OCI-LY7 (cell line): ENCODE measurements at regions not wholly inside any gene's neighbourhood (a gene's known extent, or its start where the extent isn't known, plus 50 kb on each side); places are given as distances from the start of the nearest gene placed in this dataset.

Experiments used
- BruUV-seq: library from RNA; stranded (reverse); fragments of 400-500 nt; replicated peaks from 2 replicates; lab custom pipeline; 2021; lab: Mats Ljungman, UMichigan
- CTCF ChIA-PET: fragments of 300-600 bp; sonication (Branson Sonifier 250); formaldehyde crosslinking; loops from one replicate; lab custom pipeline; 2022; ENCODE audit warnings: antibody characterized with exemption; ENCODE audit not compliant: unreplicated experiment; lab: Charles Lee
- POLR2A ChIA-PET: fragments of 300-600 bp; sonication (Branson Sonifier 250); formaldehyde crosslinking; loops from one replicate; lab custom pipeline; 2022; ENCODE audit warnings: antibody characterized with exemption; lab: Charles Lee
- DNase-seq: peaks from one replicate; pipeline ENCODE4 v3.0.0-alpha.2; 2015; ENCODE audit warnings: low spot score
- H2AFZ ChIP-seq: fragments of 200-600 bp; sonication (generic), shearing (Covaris generic); 2 replicates; pipeline ENCODE4 v1.6.1; 2014; ENCODE audit warnings: mild to moderate bottlenecking, antibody characterized with exemption, low read length, moderate library complexity
- H3K27ac ChIP-seq: fragments of 200-600 bp; sonication (generic); 2 replicates; pipeline ENCODE4 v1.5.1; 2014; ENCODE audit warnings: mixed run types, low read depth, mild to moderate bottlenecking, moderate library complexity, low read length, inconsistent platforms; ENCODE audit not compliant: poor library complexity, severe bottlenecking
- H3K36me3 ChIP-seq: fragments of 200-600 bp; sonication (generic); 2 replicates; pipeline ENCODE4 v1.6.1; 2014; ENCODE audit warnings: mild to moderate bottlenecking, antibody characterized with exemption, low read length, moderate library complexity, mixed read lengths; ENCODE audit not compliant: insufficient read depth
- H3K4me1 ChIP-seq: fragments of 200-600 bp; sonication (generic); 2 replicates; pipeline ENCODE4 v1.5.1; 2014; ENCODE audit warnings: mild to moderate bottlenecking, low read length; ENCODE audit not compliant: insufficient read depth, poor library complexity, severe bottlenecking
- H3K4me2 ChIP-seq: fragments of 200-600 bp; sonication (generic); 2 replicates; pipeline ENCODE4 v1.6.1; 2014; ENCODE audit warnings: mild to moderate bottlenecking, low read length
- H3K4me3 ChIP-seq: fragments of 200-600 bp; sonication (generic); 2 replicates; pipeline ENCODE4 v1.5.1; 2014; ENCODE audit warnings: mild to moderate bottlenecking, low read depth, low read length; ENCODE audit not compliant: poor library complexity, severe bottlenecking
- H3K79me2 ChIP-seq: fragments of 200-600 bp; sonication (generic); 2 replicates; pipeline ENCODE4 v1.6.1; 2016; ENCODE audit warnings: low read depth, mild to moderate bottlenecking, low read length, moderate library complexity, mixed read lengths; ENCODE audit not compliant: insufficient read depth
- H3K9me2 ChIP-seq: fragments of 200-600 bp; sonication (generic); 2 replicates; pipeline ENCODE4 v1.6.1; 2016; ENCODE audit warnings: mild to moderate bottlenecking, low read length, mixed read lengths; ENCODE audit not compliant: insufficient read depth
- H3K9me3 ChIP-seq: fragments of 200-600 bp; sonication (generic); 2 replicates; pipeline ENCODE4 v1.6.1; 2014; ENCODE audit warnings: mild to moderate bottlenecking, mixed run types, low read length, mixed read lengths
- H4K20me1 ChIP-seq: fragments of 200-600 bp; sonication (generic); 2 replicates; pipeline ENCODE4 v1.6.1; 2014; ENCODE audit warnings: mild to moderate bottlenecking, antibody characterized with exemption, low read length, moderate library complexity, mixed read lengths; ENCODE audit not compliant: insufficient read depth
- EZH2phosphoT487 ChIP-seq: fragments of 200-600 bp; sonication (generic); IDR thresholded peaks from 2 replicates; pipeline ENCODE4 v1.6.1; 2018; ENCODE audit warnings: low read depth, borderline replicate concordance, mild to moderate bottlenecking, mixed run types, antibody characterized with exemption, low read length, moderate library complexity, mixed read lengths
- intact Hi-C: fragments of 100-400 bp; cut with micrococcal nuclease; formaldehyde crosslinking; loops from one replicate; pipeline ENCODE4 v1.10.0; 2022; ENCODE audit not compliant: unreplicated experiment
- TF ChIP-seq, protein P1 (sequence below): fragments of 200-600 bp; sonication (generic); conservative IDR thresholded peaks from 2 replicates; pipeline ENCODE4 v1.5.1; 2014; ENCODE audit warnings: mild to moderate bottlenecking, antibody characterized with exemption, low read length, moderate library complexity, mixed read lengths

DNA sequence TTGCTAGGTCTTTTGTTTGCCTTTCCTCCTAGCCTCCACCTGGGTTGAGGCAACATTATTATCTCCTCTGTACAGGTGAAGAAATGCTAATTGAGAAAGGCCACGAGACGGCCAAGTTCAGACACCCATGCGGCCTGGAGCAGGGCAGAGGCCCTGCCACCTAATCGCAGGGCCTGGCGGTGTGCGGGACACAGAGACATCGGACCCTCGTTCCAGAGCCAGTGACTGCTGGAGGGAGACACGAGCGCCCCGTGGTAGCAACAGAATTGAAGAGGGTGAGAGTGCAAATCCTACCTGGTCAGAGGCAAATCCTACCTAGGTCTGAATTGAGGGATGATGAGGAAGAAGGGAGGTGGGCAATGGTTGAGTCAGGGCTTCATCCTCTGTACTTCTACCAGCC lies 113.8 kb upstream of the MEF2A start:
- no peaks in the 10 kb centered on the region for H3K9me2 ChIP-seq
- H3K27ac ChIP-seq: no peak overlapping the region
- POLR2A ChIA-PET: no interaction called here
- no peaks in the 10 kb centered on the region for H4K20me1 ChIP-seq
- CTCF ChIA-PET: no interaction called here
- H3K4me2 ChIP-seq: no peak overlapping the region
- no TSS peak for BruUV-seq
- no peak overlapping the region for H3K4me3 ChIP-seq
- no peak for DNase-seq
- no peaks in the 10 kb centered on the region for H3K36me3 ChIP-seq
- H3K79me2 ChIP-seq: no peaks in the 10 kb centered on the region
- H2AFZ ChIP-seq: no peak overlapping the region
- H3K9me3 ChIP-seq: no peaks in the 10 kb centered on the region
- no peaks in the 10 kb centered on the region for H3K4me1 ChIP-seq
- TF ChIP-seq EZH2phosphoT487: no peak
- TF ChIP-seq, protein P1, sequence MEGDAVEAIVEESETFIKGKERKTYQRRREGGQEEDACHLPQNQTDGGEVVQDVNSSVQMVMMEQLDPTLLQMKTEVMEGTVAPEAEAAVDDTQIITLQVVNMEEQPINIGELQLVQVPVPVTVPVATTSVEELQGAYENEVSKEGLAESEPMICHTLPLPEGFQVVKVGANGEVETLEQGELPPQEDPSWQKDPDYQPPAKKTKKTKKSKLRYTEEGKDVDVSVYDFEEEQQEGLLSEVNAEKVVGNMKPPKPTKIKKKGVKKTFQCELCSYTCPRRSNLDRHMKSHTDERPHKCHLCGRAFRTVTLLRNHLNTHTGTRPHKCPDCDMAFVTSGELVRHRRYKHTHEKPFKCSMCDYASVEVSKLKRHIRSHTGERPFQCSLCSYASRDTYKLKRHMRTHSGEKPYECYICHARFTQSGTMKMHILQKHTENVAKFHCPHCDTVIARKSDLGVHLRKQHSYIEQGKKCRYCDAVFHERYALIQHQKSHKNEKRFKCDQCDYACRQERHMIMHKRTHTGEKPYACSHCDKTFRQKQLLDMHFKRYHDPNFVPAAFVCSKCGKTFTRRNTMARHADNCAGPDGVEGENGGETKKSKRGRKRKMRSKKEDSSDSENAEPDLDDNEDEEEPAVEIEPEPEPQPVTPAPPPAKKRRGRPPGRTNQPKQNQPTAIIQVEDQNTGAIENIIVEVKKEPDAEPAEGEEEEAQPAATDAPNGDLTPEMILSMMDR: no peak
- intact Hi-C loops: no loop called here

DNA sequence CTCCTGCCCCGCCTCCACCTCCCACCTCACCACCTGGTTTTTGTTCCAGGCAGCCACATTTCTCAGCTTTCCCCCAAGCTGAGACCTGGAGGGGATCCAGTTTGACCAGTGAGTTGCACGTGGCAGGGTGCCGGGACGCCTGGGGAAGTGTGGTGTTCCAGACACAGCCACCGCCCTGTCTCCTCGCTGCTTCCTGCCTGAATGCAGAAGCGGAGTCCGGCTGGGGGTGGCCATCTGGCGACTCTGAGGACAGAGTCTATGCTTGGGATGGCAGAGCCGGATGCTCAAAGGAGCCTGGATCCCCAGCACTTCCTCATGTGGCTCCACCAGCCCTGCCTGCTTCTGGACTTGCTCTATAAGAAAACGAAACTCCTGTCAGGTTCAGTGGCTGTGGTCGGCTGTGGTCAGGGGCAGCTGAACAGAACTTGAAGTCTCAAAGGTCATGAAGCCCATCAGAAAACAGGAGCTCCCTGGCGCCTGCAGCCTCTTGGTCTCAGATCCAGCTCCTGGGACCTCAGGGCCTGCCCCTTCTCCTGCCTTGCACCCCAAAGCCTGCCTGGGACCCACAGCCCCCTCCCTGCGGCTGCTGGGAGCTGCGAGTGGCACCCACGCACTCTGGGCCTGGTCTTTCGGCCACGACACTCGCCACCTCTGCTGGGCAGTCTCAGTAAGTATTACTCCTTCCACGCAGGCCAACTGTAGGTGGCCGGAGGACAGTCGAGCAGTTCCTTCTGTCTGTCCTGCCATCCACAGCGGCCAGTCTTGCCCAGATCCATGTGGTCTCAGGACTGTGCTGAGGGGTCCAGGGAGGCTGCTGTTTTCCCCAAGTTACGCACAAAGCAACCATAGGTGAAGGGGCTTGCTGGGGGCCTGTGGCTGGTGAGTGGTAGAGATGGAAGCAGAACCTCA lies 112.8 kb upstream of the MEF2A start:
- DNase-seq: no peak
- ChIA-PET CTCF (no interaction called here), POLR2A (no interaction called here)
- no peak overlapping the region for H3K27ac ChIP-seq
- H3K36me3 ChIP-seq: no peaks in the 10 kb centered on the region
- H3K9me2 ChIP-seq: no peaks in the 10 kb centered on the region
- H3K4me2 ChIP-seq: peak overlapping the region; percentile 17; the same call in 1 of the 2 replicates
- no peaks in the 10 kb centered on the region for H3K4me1 ChIP-seq
- BruUV-seq: no TSS peak
- no peaks in the 10 kb centered on the region for H3K9me3 ChIP-seq
- H3K4me3 ChIP-seq: no peak overlapping the region
- H3K79me2 ChIP-seq: no peaks in the 10 kb centered on the region
- H4K20me1 ChIP-seq: no peaks in the 10 kb centered on the region
- H2AFZ ChIP-seq: no peak overlapping the region
- TF ChIP-seq, protein P1: no peak
- no peak for TF ChIP-seq EZH2phosphoT487
- intact Hi-C loops: no loop called here

DNA sequence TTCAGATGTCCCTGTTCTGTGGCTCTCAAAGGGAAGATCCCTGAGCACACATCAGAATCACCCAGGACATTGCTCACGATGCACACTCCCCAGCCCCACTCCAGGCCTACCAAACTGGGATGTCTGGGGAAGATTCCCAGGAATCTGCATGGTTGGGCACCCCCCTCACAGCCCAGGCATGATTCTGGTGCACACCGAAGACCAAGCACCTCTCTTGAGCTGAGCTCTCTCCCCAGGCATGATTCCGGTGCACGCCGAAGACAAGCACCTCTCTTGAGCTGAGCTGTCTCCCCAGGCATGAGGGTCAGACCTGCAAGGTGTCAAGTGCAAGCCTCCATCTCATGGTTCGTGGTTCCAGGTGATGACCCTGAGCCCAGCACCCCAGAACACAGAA lies 112.2 kb upstream of the MEF2A start:
- DNase-seq: no peak
- Histone ChIP-seq H3K4me2 (no peak overlapping the region), H3K9me2 (no peaks in the 10 kb centered on the region), H4K20me1 (no peaks in the 10 kb centered on the region), H3K36me3 (no peaks in the 10 kb centered on the region), H3K4me3 (no peak overlapping the region), H3K9me3 (no peaks in the 10 kb centered on the region), H2AFZ (no peak overlapping the region), H3K79me2 (no peaks in the 10 kb centered on the region), H3K27ac (no peak overlapping the region), H3K4me1 (no peaks in the 10 kb centered on the region)
- intact Hi-C loops: no loop called here
- ChIA-PET CTCF (no interaction called here), POLR2A (no interaction called here)
- TF ChIP-seq, protein P1: no peak
- TF ChIP-seq EZH2phosphoT487: no peak
- no TSS peak for BruUV-seq
